HCT116 (cell line): ENCODE measurements at regions not wholly inside any gene's neighbourhood (a gene's known extent, or its start where the extent isn't known, plus 50 kb on each side); places are given as distances from the start of the nearest gene placed in this dataset.

Experiments
- CTCF ChIP-seq, 3 experiments: fragments of 200-600 bp in 1 of 3; sonication (generic) in 1 of 3; IDR thresholded peaks in 2 of 3; conservative IDR thresholded peaks in 1 of 3; 2 replicates each; pipeline ENCODE4 v1.5.1; 2012 to 2017; ENCODE audit warnings: low read depth in 2 of 3, low read length in 2 of 3, antibody characterized with exemption in 1 of 3, borderline replicate concordance in 1 of 3, control low read depth in 1 of 3, mild to moderate bottlenecking in 1 of 3, mixed read lengths in 1 of 3, mixed run types in 1 of 3, moderate library complexity in 1 of 3; ENCODE audit not compliant: insufficient read depth in 1 of 3
- EGR1 ChIP-seq: IDR thresholded peaks from 2 replicates; pipeline ENCODE4 v1.6.1; 2012; ENCODE audit warnings: low read depth
- EZH2 ChIP-seq: fragments of 200-600 bp; sonication (generic); IDR thresholded peaks from 2 replicates; pipeline ENCODE4 v1.6.1; 2017; ENCODE audit warnings: antibody characterized with exemption, mixed run types
- MAX ChIP-seq: IDR thresholded peaks from 2 replicates; pipeline ENCODE4 v1.6.1; 2012
- POLR2AphosphoS5 ChIP-seq: IDR thresholded peaks from 2 replicates; pipeline ENCODE4 v1.6.1; 2011; ENCODE audit warnings: mild to moderate bottlenecking, low read depth, low read length, moderate library complexity
- YY1 ChIP-seq: IDR thresholded peaks from 2 replicates; pipeline ENCODE4 v1.6.1; 2011; ENCODE audit warnings: low read length, low read depth, moderate library complexity, mild to moderate bottlenecking; ENCODE audit not compliant: insufficient replicate concordance; ENCODE audit errors: extremely low read depth
- ZBTB33 ChIP-seq: IDR thresholded peaks from 2 replicates; pipeline ENCODE4 v1.6.1; 2011; ENCODE audit warnings: mild to moderate bottlenecking, low read length, moderate library complexity; ENCODE audit not compliant: insufficient replicate concordance; ENCODE audit errors: extremely low read depth
- ZFX ChIP-seq: fragments of 450-650 bp; IDR thresholded peaks from 2 replicates; pipeline ENCODE4 v1.6.1; 2017
- ZNF274 ChIP-seq: fragments of 200-500 bp; sonication (Bioruptor generic); IDR thresholded peaks from 2 replicates; pipeline ENCODE4 v1.6.1; 2014; ENCODE audit warnings: mild to moderate bottlenecking, low read depth, low read length, inconsistent platforms

GRCh38 chr11:50164050-50164449 lies 131.4 kb downstream of the OR4C45 start:
- TF ChIP-seq CTCF (IDR thresholded peaks at IDR 0.05 in 2 of 3, conservative IDR thresholded peaks at IDR 0.05 in 1 of 3; ENCODE audit: borderline replicate concordance in 1 of 3, insufficient read depth in 1 of 3, low read depth in 2 of 3, low read length in 2 of 3) (no peak), EGR1 (no peak), POLR2AphosphoS5 (no peak), YY1 (no peak), EZH2 (no peak), ZFX (no peak), ZBTB33 (no peak), MAX (no peak), ZNF274 (no peak)
